ENCODE measurements at regions not wholly inside any gene's neighbourhood (a gene's known extent, or its start where the extent isn't known, plus 50 kb on each side); places are given as distances from the start of the nearest gene placed in this dataset.

DNA sequence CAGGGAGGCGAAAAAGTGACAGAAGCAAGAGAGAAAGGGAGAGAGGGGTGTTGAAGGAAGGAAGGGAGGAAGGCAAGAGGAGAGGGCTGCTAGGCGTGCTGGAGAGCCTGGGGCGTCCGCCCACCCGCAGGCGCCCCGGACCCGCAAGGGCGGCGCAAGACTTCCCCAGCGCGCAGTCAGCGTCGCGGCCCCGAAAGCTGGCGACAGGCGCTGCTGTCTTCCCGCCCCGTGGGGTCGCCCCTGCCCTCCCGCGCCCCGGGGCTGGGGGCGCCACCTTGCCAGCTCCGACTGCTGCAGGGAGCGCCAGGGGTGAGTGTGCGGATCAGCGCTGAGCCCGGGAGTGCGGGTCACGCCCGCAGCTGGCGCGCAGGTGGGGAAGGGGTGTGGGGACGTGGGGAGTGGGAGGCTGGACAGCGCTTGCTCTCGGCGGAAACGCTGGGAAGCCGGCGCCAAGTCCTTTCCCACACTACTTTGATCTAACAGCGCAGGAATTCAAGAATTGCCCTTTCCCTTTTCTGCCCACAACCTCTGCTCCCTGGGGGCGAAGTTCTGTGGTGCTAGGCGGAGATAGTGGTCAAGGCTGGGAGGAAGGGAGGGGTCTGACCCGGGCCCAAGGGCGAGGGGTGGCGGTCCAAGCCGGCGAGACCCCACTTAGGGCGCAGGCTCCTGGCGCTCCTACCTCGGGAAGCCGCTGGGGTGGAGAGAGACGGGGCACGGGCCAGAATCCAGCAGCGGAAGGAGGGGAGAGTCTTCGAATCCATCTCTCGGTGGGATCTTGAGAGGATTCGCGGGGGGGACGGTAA lies 266.1 kb downstream of the CGGBP1 start, which contains the start of gene HTR1F (continued):
- TF ChIP-seq, protein P1, sequence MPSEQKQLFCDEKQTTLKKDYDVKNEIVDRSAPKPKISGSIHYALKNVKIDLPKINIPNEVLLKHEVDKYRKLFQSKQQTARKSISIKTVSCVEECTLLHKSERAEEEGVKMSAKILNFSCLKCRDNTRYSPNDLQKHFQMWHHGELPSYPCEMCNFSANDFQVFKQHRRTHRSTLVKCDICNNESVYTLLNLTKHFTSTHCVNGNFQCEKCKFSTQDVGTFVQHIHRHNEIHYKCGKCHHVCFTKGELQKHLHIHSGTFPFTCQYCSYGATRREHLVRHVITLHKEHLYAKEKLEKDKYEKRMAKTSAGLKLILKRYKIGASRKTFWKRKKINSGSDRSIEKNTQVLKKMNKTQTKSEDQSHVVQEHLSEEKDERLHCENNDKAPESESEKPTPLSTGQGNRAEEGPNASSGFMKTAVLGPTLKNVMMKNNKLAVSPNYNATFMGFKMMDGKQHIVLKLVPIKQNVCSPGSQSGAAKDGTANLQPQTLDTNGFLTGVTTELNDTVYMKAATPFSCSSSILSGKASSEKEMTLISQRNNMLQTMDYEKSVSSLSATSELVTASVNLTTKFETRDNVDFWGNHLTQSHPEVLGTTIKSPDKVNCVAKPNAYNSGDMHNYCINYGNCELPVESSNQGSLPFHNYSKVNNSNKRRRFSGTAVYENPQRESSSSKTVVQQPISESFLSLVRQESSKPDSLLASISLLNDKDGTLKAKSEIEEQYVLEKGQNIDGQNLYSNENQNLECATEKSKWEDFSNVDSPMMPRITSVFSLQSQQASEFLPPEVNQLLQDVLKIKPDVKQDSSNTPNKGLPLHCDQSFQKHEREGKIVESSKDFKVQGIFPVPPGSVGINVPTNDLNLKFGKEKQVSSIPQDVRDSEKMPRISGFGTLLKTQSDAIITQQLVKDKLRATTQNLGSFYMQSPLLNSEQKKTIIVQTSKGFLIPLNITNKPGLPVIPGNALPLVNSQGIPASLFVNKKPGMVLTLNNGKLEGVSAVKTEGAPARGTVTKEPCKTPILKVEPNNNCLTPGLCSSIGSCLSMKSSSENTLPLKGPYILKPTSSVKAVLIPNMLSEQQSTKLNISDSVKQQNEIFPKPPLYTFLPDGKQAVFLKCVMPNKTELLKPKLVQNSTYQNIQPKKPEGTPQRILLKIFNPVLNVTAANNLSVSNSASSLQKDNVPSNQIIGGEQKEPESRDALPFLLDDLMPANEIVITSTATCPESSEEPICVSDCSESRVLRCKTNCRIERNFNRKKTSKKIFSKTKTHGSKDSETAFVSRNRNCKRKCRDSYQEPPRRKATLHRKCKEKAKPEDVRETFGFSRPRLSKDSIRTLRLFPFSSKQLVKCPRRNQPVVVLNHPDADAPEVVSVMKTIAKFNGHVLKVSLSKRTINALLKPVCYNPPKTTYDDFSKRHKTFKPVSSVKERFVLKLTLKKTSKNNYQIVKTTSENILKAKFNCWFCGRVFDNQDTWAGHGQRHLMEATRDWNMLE (tag by site-specific recombination; conservative IDR thresholded peaks at IDR 0.05; ENCODE audit: low read depth) = no peak
- no peak for TF ChIP-seq MZF1 (tag by site-specific recombination; IDR thresholded peaks at IDR 0.05; ENCODE audit: borderline replicate concordance)
- no peak for TF ChIP-seq ZNF19 (tag by site-specific recombination; IDR thresholded peaks at IDR 0.05; ENCODE audit: low read depth)
- TF ChIP-seq ZNF169 (tag by site-specific recombination; IDR thresholded peaks at IDR 0.05) = no peak
- TF ChIP-seq TRIM28 (IDR thresholded peaks at IDR 0.05; ENCODE audit: borderline replicate concordance, low read length) = no peak
- TF ChIP-seq REPIN1 (tag by site-specific recombination; IDR thresholded peaks at IDR 0.05; ENCODE audit: low read depth) = no peak
- TF ChIP-seq, protein P2, sequence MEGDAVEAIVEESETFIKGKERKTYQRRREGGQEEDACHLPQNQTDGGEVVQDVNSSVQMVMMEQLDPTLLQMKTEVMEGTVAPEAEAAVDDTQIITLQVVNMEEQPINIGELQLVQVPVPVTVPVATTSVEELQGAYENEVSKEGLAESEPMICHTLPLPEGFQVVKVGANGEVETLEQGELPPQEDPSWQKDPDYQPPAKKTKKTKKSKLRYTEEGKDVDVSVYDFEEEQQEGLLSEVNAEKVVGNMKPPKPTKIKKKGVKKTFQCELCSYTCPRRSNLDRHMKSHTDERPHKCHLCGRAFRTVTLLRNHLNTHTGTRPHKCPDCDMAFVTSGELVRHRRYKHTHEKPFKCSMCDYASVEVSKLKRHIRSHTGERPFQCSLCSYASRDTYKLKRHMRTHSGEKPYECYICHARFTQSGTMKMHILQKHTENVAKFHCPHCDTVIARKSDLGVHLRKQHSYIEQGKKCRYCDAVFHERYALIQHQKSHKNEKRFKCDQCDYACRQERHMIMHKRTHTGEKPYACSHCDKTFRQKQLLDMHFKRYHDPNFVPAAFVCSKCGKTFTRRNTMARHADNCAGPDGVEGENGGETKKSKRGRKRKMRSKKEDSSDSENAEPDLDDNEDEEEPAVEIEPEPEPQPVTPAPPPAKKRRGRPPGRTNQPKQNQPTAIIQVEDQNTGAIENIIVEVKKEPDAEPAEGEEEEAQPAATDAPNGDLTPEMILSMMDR (tag by site-specific recombination; IDR thresholded peaks at IDR 0.05) = peak; percentile 72
- no peak for TF ChIP-seq WT1 (tag by site-specific recombination; IDR thresholded peaks at IDR 0.05)
- TF ChIP-seq OSR2 (tag by site-specific recombination; IDR thresholded peaks at IDR 0.05) = no peak
- TF ChIP-seq ZNF16 (tag by site-specific recombination; IDR thresholded peaks at IDR 0.05; ENCODE audit: low read depth) = no peak
- TF ChIP-seq, protein P3, sequence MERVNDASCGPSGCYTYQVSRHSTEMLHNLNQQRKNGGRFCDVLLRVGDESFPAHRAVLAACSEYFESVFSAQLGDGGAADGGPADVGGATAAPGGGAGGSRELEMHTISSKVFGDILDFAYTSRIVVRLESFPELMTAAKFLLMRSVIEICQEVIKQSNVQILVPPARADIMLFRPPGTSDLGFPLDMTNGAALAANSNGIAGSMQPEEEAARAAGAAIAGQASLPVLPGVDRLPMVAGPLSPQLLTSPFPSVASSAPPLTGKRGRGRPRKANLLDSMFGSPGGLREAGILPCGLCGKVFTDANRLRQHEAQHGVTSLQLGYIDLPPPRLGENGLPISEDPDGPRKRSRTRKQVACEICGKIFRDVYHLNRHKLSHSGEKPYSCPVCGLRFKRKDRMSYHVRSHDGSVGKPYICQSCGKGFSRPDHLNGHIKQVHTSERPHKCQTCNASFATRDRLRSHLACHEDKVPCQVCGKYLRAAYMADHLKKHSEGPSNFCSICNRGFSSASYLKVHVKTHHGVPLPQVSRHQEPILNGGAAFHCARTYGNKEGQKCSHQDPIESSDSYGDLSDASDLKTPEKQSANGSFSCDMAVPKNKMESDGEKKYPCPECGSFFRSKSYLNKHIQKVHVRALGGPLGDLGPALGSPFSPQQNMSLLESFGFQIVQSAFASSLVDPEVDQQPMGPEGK (tag by site-specific recombination; IDR thresholded peaks at IDR 0.05) = peak; percentile 50; the same call in 1 of the 2 replicates
- TF ChIP-seq ZXDB (tag by site-specific recombination; IDR thresholded peaks at IDR 0.05) = no peak
- TF ChIP-seq ZNF239 (tag by site-specific recombination; IDR thresholded peaks at IDR 0.05) = no peak
- TF ChIP-seq ZNF335 (tag by site-specific recombination; conservative IDR thresholded peaks at IDR 0.05) = peak; percentile 80
- TF ChIP-seq PRDM1 (tag by site-specific recombination; IDR thresholded peaks at IDR 0.05) = peak; percentile 61; the same call in 1 of the 2 replicates
- 0 out of 2 replicates have a peak, but pooled peaks have one; percentile 4 for TF ChIP-seq EGR2 (tag by site-specific recombination; IDR thresholded peaks at IDR 0.05; ENCODE audit: low read depth)
- no peak for TF ChIP-seq ZNF138 (tag by site-specific recombination; IDR thresholded peaks at IDR 0.05; ENCODE audit: borderline replicate concordance)
- TF ChIP-seq ZNF558 (tag by site-specific recombination; IDR thresholded peaks at IDR 0.05) = no peak
- no peak for TF ChIP-seq ZNF837 (tag by site-specific recombination; IDR thresholded peaks at IDR 0.05)
- TF ChIP-seq ZNF701 (tag by site-specific recombination; IDR thresholded peaks at IDR 0.05) = no peak
- TF ChIP-seq ZNF792 (tag by site-specific recombination; IDR thresholded peaks at IDR 0.05) = no peak
- TF ChIP-seq ZNF121 (tag by site-specific recombination; IDR thresholded peaks at IDR 0.05) = no peak
- TF ChIP-seq, protein P4, sequence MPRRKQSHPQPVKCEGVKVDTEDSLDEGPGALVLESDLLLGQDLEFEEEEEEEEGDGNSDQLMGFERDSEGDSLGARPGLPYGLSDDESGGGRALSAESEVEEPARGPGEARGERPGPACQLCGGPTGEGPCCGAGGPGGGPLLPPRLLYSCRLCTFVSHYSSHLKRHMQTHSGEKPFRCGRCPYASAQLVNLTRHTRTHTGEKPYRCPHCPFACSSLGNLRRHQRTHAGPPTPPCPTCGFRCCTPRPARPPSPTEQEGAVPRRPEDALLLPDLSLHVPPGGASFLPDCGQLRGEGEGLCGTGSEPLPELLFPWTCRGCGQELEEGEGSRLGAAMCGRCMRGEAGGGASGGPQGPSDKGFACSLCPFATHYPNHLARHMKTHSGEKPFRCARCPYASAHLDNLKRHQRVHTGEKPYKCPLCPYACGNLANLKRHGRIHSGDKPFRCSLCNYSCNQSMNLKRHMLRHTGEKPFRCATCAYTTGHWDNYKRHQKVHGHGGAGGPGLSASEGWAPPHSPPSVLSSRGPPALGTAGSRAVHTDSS (tag by site-specific recombination; IDR thresholded peaks at IDR 0.05) = no peak
- TF ChIP-seq GFI1B (tag by site-specific recombination; IDR thresholded peaks at IDR 0.05) = no peak
- peak; percentile 55 for TF ChIP-seq ZBTB20 (tag by site-specific recombination; IDR thresholded peaks at IDR 0.05)
- no peak for TF ChIP-seq ZFP69B (tag by site-specific recombination; IDR thresholded peaks at IDR 0.05)
- TF ChIP-seq ZNF391 (tag by site-specific recombination; IDR thresholded peaks at IDR 0.05; ENCODE audit: borderline replicate concordance, low read depth) = no peak
- TF ChIP-seq ZFP37 (tag by site-specific recombination; IDR thresholded peaks at IDR 0.05) = no peak
- TF ChIP-seq, protein P5, sequence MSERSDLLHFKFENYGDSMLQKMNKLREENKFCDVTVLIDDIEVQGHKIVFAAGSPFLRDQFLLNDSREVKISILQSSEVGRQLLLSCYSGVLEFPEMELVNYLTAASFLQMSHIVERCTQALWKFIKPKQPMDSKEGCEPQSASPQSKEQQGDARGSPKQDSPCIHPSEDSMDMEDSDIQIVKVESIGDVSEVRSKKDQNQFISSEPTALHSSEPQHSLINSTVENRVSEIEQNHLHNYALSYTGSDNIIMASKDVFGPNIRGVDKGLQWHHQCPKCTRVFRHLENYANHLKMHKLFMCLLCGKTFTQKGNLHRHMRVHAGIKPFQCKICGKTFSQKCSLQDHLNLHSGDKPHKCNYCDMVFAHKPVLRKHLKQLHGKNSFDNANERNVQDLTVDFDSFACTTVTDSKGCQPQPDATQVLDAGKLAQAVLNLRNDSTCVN (tag by site-specific recombination; optimal IDR thresholded peaks at IDR 0.05) = peak; percentile 61
- no peak for TF ChIP-seq ZNF549 (tag by site-specific recombination; IDR thresholded peaks at IDR 0.05)

Data from HEK293 (cell line).